ENCODE measurements at regions not wholly inside any gene's neighbourhood (a gene's known extent, or its start where the extent isn't known, plus 50 kb on each side); places are given as distances from the start of the nearest gene placed in this dataset.
"Not testable (repeated sequence)": the region's sequence is repeated elsewhere in the genome, so short reads cannot be mapped to it uniquely, and the experiment has no call there.

DNA sequence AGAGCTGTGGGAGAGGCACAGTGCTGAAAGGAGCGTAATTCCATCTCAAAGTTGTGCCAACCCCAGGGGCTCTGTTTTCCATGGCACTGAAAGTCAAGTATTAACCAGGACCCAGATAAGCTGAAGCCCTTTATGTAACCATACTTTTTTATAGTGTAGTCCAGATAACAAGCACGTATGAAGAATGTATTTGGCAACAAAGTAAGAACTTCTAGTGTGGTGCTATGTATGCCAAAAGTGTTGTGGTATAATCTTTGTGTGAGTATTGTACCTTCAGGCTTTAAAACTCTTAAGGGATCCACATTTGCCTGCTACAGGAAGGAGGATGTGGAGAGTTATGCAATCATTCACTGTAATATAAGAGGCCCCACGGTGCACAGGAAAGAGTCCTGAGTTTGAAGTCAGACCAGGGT, 129.4 kb downstream of the IBTK start:
- in situ Hi-C loops (cut with MboI; ENCODE audit: low sequenced_read_pairs), result no loop called here

- in situ Hi-C loops (cut with MboI; ENCODE audit: low sequenced_read_pairs), result no loop called here
These were observed 132.8 kb downstream of the IBTK start for GRCh38 chr6:82114748-82115147.

GRCh38 chr6:82113231-82113630, 134.3 kb downstream of the IBTK start:
- in situ Hi-C loops (cut with MboI; ENCODE audit: low sequenced_read_pairs), result no loop called here

- in situ Hi-C loops (cut with MboI; ENCODE audit: low sequenced_read_pairs), result no loop called here
These were observed 135.7 kb downstream of the IBTK start for GRCh38 chr6:82111818-82112217.

- in situ Hi-C loops (cut with MboI; ENCODE audit: low sequenced_read_pairs), result no loop called here
These were observed 136.4 kb downstream of the IBTK start for GRCh38 chr6:82111114-82111513.

GRCh38 chr6:82103171-82103570, 144.4 kb downstream of the IBTK start:
- in situ Hi-C loops (cut with MboI; ENCODE audit: low sequenced_read_pairs), result not testable (repeated sequence)

DNA sequence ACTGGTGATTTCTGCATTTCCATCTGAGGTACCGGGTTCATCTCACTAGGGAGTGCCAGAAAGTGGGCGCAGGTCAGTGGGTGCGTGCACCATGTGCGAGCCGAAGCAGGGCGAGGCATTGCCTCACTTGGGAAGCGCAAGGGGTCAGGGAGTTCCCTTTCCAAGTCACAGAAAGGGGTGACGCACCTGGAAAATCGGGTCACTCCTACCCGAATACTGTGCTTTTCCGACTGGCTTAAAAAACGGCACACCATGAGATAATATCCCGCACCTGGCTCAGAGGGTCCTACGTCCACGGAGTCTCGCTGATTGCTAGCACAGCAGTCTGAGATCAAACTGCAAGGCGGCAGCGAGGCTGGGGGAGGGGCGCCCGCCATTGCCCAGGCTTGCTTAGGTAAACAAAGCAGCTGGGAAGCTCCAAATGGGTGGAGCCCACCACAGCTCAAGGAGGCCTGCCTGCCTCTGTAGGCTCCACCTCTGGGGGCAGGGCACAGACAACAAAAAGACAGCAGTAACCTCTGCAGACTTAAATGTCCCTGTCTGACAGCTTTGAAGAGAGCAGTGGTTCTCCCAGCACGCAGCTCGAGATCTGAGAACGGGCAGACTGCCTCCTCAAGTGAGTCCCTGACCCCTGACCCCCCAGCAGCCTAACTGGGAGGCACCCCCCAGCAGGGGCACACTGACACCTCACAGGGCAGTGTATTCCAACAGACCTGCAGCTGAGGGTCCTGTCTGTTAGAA, 146.0 kb downstream of the IBTK start:
- in situ Hi-C loops (cut with MboI; ENCODE audit: low sequenced_read_pairs), result not testable (repeated sequence)

- in situ Hi-C loops (cut with MboI; ENCODE audit: low sequenced_read_pairs), result not testable (repeated sequence)
These were observed 146.8 kb downstream of the IBTK start for GRCh38 chr6:82100763-82101162.

DNA sequence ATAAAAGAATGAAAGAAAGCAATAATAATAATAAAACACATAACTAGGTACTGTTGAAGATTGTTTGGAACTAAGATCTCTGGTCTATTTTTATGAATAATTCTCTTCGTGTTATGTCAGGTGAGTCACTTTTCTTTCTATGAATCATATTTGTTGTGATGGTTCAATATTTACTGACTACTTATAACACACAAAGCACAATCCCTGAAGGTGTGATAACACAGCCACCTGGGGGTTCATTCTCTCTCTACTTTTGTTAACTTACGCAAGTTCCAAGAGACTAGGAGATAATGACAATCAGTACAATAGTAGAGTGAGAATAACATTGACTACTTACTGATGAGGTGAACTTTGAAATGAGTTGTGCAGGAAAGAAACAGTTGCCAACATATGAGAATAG, 149.9 kb downstream of the IBTK start:
- in situ Hi-C loops (cut with MboI; ENCODE audit: low sequenced_read_pairs), result no loop called here

DNA sequence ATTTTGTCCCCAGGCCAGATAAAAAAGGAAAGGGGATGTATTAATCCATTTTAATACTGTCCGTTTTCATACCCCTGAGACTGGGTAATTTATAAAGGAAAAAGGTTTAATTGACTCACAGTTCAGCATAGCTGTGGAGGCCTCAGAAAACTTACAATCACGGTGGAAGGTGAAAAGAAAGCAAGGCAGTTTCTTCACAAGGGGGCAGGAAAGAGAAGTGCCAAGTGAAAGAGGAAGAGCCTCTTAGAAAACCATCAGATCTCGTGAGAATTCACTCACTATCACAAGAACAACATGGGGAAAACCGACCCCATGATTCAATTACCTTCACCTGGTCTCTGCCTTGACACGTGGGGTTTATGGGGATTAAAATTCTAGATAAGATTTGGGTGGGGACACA, 152.5 kb downstream of the IBTK start:
- in situ Hi-C loops (cut with MboI; ENCODE audit: low sequenced_read_pairs), result no loop called here

DNA sequence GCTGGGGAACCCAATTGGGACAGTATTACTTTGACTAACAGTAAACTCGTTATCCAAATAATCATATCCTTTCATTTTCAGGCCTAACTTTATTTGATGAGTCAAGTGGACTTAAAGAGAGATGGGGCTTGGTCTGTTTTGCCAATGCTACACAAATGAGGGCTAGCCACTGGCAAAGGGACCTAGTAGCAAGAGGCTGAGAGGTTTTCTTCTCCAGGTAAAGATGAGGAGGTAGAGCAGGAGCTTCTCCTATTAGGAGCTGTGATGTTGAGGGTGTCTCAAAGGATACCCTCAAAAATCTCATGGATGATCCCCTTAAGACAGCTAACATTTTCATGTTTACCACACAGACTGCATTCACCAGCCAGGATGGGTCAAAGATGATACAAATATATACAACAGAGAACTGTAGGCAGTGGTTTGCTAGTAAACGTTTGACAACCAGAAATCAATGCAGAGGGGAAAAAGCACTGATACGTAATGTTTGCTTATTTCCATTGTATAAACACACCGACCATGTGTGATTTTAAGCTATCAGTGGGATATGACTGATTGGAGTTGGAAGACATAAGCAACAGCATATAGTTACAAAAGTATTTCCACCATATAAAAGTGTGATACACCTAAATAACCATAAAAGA, 153.3 kb downstream of the IBTK start:
- in situ Hi-C loops (cut with MboI; ENCODE audit: low sequenced_read_pairs), result no loop called here

GRCh38 chr6:82088978-82089771, 158.4 kb downstream of the IBTK start:
- in situ Hi-C loops (cut with MboI; ENCODE audit: low sequenced_read_pairs), result no loop called here

DNA sequence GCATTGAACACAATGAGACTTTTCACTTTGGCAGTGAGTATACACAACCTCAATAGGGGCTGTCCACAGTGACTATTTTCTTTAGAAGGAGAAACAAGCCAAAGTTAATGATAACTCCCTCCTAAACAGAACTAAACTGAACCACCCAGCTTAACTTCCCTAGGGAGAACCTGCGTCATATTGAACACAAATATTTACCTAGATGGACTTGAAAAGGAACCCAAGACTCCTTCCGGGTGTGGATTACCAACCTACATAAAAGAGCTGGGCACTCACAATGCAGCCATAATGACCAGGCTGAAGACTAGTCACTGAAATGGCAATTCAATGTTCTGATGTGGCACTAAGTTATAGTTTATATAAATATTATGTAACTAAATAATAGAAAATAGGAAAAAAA, 160.6 kb downstream of the IBTK start:
- in situ Hi-C loops (cut with MboI; ENCODE audit: low sequenced_read_pairs), result no loop called here

DNA sequence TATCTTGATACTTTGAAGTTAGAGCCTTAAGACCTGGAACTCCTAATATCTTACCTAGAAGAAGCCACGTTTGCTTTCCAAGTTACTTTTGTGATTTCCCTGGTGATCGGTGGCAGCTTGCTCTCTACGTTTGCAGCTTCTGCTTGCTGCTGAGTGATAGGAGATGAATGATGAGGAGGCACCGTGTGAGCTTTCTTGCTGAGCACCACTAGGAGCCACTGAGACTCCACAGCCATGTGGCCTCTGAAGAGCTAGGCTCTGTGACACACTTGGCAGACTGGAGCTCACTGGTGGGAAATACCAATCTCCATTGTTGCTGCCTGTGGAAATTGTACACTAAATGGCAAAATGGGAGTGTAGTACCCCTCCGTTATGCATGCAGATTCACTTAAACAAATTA, 161.8 kb downstream of the IBTK start:
- in situ Hi-C loops (cut with MboI; ENCODE audit: low sequenced_read_pairs), result no loop called here

GRCh38 chr6:82084324-82084920, 163.1 kb downstream of the IBTK start:
- in situ Hi-C loops (cut with MboI; ENCODE audit: low sequenced_read_pairs), result no loop called here

DNA sequence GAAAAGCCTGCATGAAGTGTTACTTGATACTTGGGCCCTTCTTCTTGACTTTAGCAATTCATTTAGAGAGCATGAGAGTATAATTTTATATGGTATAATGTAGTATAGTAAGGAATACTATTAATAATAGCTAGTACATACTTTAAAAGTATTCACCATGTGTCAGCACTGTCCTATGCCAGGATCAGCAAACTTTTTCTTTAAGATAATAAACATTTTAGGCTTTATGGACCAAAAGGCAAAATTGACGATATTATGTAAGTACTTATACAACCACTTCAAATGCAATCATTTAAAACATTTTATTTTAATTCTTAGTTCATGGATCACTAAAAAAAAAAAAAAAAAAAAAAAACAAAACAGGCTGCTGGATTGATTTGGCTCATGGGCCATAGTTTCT, 163.9 kb downstream of the IBTK start:
- in situ Hi-C loops (cut with MboI; ENCODE audit: low sequenced_read_pairs), result no loop called here

DNA sequence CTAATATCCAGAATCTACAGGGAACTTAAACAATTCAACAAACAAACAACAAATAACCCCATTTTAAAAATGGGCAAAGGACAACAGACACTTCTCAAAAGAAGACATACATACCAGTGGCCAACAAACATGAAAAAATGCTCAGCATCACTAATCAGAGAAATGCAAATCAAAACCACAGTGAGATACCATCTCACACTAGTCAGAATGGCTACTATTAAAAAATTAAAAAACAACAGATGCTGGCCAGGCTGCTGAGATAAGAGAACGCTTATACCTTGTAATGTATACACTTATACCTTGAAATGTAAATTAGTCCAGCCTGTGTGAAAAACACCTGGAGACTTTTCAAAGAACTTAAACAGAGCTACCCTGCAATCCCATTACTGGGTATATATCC, 166.8 kb downstream of the IBTK start:
- in situ Hi-C loops (cut with MboI; ENCODE audit: low sequenced_read_pairs), result no loop called here

GRCh38 chr6:82078286-82078908, 169.1 kb downstream of the IBTK start:
- in situ Hi-C loops (cut with MboI; ENCODE audit: low sequenced_read_pairs), result no loop called here

DNA sequence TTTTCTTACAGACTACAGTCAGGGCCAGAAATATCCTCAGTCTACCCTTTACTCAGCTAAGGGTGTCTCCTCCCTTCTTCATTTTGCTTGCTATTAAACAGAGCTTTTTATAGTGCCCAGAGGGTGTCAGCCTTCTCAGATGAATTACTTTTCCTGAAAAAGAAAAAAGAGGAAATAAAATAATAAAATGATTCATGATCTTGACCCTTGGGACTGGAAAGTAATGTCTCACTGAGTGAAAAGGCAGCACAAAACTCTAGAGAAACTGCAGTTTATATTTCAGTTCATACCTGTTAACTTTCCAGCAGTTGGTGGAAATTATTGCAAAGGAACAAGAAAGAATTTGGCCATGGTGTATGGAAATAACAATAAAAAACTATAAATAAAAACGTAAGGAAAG, 170.6 kb downstream of the IBTK start:
- in situ Hi-C loops (cut with MboI; ENCODE audit: low sequenced_read_pairs), result no loop called here

GRCh38 chr6:82074556-82074955, 173.0 kb downstream of the IBTK start:
- in situ Hi-C loops (cut with MboI; ENCODE audit: low sequenced_read_pairs), result no loop called here

- in situ Hi-C loops (cut with MboI; ENCODE audit: low sequenced_read_pairs), result no loop called here
These were observed 174.1 kb downstream of the IBTK start for GRCh38 chr6:82073484-82073883.

All from HL-60/S4 (cell line).